Erythroblast (primary cell): ENCODE measurements at regions not wholly inside any gene's neighbourhood (a gene's known extent, or its start where the extent isn't known, plus 50 kb on each side); places are given as distances from the start of the nearest gene placed in this dataset.

Experiments
- GATA1 ChIP-seq: IDR thresholded peaks from 2 replicates; pipeline ENCODE4 v1.6.1; 2011; ENCODE audit warnings: low read depth, mild to moderate bottlenecking, control low read depth, low read length, moderate library complexity
- POLR2A ChIP-seq: IDR thresholded peaks from 2 replicates; pipeline ENCODE4 v1.6.1; 2011; ENCODE audit warnings: mild to moderate bottlenecking, low read length

DNA sequence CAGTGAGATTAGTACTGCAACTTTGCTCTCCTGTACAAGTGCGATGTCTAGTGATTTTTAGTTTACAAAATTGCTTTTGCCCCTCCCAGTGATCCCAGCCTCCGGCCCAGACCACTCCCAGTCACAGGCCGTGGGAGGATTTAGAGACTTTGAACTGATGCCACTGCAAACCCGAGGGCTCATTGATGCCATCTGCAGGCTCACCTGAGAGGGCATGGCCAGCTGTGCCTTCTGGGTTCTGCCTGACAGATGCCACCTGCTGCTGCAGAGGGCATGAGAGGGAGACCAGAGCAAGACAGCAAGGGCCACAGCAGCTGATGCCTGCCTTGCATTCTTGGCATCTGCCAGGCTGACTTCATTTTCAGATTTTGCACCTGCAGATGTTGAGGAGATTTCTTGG is 593.8 kb downstream of the CDK5RAP2 start:
- TF ChIP-seq POLR2A (no peak), GATA1 (no peak)
